ENCODE measurements at regions not wholly inside any gene's neighbourhood (a gene's known extent, or its start where the extent isn't known, plus 50 kb on each side); places are given as distances from the start of the nearest gene placed in this dataset.

DNA sequence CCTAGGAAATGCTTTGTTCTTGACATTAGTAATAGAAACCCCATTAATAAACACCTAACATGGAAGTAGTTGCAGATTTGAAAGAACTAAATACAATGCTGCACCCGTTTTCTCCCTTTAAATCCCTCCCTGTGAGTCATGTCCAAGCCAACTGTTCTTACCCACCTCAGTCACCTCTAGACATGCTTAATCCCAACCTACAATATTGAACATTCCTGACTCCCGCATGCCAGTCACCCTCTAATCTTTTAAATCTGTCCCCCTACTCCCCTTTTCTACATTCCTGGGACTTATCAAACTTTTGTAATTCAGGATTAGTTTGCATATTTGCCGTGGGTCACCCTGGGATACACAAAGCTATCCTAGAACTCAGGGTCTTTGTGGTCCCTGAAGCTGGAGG lies 374.6 kb downstream of the IRS1 start:
- FAIRE-seq, result no peak

- FAIRE-seq, result no peak
Measured at GRCh38 chr2:226423498-226423960, 376.1 kb downstream of the IRS1 start.

DNA sequence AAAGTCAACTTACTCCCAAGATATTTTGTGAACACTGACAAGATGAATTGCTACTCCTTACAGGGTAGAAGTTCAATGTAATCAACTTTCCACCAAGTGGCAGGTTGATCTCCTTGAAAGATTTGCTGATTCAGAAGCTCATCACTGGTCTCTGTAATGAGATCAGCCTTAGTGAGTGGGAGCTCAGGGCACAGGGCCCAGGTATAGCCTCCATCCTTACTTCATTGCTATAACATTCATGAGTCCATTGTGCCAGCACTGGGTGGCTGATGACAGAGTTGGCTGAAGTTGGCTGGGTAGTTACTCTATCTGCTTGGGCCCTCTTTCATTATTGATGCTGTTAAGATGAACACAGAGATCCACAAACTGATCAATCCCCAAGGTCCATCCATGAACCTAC lies 379.0 kb downstream of the IRS1 start:
- no peak for FAIRE-seq

DNA sequence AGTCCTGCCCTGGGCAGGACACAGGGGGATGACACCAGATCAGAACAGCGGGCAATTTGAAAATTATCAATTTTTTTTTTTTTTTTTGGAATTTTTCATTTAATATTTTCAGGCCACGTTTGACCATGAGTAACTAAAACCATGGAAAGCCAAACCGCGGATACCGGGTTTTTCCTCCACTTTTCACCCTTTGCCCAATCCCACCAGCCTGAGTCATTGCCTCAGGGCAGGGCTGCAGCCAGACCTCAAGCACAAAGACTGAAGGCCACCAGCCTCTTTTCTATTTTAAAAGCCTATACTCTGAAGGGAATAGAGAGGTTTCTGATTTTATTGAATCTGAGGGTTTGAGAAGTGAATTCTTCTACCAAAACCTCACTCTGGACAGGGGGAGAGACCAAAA lies 381.1 kb downstream of the IRS1 start:
- FAIRE-seq, result no peak

GRCh38 chr2:226414335-226414734 lies 385.3 kb downstream of the IRS1 start:
- no peak for FAIRE-seq

- no peak for FAIRE-seq
Measured at GRCh38 chr2:226413498-226414130, 386.0 kb downstream of the IRS1 start.

DNA sequence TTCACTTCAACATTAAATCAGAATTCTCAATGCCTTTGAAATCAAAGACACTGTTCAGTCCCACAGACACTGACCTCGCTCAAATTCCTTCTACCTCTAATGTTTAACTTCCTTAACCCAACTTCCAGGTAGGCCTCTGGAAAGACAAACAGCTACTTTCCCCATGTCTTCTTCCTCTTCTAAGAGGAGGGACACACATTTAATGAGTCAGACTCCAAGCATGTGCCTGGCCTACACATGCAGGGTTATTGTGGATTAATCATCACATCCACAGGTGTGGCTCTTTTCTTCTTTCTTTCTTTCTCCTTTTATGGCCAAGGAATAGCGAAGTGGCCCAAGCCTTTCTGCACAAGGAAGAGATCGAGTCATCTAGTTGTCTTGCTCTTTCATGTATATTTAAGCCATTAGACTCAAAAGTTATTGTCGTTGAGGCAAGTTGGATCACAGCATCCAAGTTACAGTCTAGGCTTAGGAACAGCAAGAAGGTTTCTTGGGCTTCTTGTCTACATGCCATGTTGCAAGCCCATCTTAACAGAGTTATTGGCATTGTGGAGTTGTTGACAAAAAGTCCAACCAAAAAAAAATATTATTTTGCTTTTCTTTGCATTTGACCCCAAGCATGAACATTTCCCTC lies 387.8 kb downstream of the IRS1 start:
- FAIRE-seq, result no peak

GRCh38 chr2:226411205-226411604 lies 388.4 kb downstream of the IRS1 start:
- no peak for FAIRE-seq

- FAIRE-seq, result no peak
Measured at GRCh38 chr2:226410247-226410835, 389.3 kb downstream of the IRS1 start.

DNA sequence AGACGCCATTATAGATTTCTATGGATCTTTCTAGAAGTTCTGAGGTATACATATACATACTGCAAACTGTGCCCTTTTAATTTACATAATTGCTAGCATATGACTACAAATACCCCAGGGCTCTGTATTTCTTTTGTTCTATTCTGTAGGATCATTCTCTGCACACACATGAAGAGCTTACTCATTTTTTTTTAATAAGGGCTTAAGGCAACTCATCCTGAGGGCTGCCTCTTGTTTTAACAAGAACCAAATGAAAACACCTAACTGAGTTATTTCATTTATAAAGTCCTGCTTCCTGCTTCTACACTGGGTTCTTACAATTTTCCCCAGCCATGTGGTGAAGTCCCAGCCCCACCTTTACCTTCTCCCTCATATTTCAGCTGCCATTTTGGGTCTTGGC lies 390.5 kb downstream of the IRS1 start:
- FAIRE-seq, result no peak

DNA sequence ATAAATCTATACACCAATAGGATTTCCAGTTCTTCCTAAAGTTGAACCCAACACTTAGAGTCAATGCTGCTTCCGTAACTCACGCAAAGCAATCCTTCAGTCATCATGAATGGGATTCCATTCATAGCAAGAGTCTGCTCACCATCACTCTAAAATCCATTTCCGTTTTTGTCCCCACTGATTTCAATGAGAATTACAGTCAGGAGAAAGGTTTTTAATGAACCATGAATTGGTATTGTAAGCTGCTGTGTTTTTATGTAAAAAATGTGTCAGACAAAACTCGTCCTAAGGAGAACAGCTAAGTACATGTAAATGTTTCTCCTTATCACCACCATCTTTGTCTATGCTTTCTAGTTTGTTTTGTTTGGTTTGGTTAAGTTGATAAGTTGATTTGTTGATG lies 391.5 kb downstream of the IRS1 start:
- no peak for FAIRE-seq

- no peak for FAIRE-seq
Measured at GRCh38 chr2:226407135-226407534, 392.5 kb downstream of the IRS1 start.

GRCh38 chr2:226405465-226405864 lies 394.2 kb downstream of the IRS1 start:
- no peak for FAIRE-seq

- no peak for FAIRE-seq
Measured at GRCh38 chr2:226403369-226403768, 396.3 kb downstream of the IRS1 start.

DNA sequence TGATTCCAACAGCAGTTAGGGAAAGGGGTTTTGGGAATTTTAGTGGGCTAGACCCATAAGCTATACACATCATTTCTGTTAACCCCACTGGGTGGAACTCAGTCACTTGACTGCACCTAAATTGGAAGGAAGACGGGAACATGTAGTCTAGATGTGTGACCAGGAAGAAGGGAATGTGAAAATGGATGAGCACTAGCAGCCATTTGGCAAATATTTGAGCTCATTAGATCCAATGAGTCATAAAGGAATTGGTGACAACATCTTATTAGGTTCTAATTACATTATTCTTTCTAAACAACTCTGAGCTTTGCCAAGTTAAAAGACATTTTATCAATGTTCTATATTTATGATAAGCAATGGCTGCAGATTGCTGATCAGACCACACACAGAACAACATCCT lies 400.6 kb downstream of the IRS1 start:
- FAIRE-seq, result no peak

DNA sequence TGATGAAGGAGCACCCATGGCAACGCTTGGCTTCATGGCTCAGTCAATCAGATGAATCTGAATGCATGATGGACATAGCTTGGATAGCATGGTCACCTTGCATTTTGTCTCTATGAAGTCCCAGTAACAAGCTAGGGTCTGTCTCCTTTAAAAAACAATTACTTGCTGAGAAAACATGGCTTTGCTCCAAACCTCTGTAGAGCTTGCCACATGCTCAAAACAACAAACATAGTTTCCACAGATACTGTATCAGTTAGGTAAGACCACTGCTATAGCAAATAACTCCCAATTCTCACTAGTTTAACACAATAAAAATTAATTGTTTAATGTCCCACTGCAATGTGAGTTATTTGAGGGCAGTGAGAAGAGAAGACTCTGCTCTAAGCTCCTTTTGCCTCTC lies 401.0 kb downstream of the IRS1 start:
- FAIRE-seq, result peak; percentile 37

DNA sequence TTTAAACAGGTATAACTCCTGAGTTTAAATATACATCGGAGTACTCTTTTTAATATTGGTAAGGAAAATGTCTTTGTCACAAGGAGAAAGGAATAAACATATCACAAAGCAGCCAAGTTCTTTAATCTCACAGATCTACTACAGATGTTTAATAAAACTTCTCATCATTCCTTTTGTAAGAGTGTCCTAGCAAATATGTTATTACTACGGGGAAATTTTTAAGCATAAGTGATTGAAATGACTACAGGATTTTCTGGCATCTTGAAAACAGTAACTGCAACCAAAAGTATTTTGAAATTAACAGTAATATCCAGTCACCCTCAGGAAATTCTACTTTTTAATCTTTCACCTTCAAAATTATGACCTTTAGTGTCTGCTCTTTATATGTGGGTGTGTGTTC lies 403.1 kb downstream of the IRS1 start:
- peak; percentile 72 for FAIRE-seq

DNA sequence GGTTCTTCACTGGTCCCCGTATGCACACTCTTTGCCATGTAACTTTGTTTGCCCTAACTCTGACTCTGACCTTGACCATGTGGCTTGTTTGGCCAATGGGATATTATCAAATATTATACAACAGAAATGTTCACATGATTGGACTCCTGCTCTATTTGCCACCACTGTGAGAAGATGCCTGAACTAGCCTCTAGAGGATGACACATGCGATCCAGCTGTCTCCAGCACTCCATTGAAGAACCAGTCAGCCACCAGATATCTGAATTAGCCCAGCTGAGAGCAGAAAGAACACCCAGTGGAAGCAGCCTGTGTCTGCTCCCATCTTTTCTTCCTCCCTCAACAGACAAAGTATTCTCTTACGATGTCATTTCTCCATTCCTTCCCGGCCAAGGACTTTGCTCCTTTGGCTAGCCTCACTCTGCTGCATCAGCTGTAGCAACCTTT lies 412.1 kb downstream of the IRS1 start:
- FAIRE-seq, result no peak

DNA sequence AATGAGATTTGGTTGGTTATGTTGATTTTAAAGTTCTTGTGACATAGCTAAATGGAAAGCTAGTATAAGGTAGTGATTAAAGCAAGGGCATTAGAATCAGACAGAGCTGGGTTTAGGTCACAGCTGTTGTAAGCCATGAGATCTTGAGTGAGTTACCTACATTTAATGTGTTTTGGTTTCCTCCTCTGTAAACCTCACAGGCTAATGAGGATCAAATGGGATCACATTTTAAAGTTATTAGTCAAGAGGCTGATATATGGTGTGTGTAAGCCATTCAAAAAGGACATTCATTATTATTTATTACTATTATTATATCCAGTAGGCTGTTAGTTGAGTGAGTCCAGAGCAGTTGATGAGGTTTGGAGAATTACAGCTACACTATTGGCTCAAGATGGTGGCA lies 416.2 kb downstream of the IRS1 start:
- FAIRE-seq, result no peak

GRCh38 chr2:226380679-226381078 lies 418.9 kb downstream of the IRS1 start:
- FAIRE-seq, result no peak

DNA sequence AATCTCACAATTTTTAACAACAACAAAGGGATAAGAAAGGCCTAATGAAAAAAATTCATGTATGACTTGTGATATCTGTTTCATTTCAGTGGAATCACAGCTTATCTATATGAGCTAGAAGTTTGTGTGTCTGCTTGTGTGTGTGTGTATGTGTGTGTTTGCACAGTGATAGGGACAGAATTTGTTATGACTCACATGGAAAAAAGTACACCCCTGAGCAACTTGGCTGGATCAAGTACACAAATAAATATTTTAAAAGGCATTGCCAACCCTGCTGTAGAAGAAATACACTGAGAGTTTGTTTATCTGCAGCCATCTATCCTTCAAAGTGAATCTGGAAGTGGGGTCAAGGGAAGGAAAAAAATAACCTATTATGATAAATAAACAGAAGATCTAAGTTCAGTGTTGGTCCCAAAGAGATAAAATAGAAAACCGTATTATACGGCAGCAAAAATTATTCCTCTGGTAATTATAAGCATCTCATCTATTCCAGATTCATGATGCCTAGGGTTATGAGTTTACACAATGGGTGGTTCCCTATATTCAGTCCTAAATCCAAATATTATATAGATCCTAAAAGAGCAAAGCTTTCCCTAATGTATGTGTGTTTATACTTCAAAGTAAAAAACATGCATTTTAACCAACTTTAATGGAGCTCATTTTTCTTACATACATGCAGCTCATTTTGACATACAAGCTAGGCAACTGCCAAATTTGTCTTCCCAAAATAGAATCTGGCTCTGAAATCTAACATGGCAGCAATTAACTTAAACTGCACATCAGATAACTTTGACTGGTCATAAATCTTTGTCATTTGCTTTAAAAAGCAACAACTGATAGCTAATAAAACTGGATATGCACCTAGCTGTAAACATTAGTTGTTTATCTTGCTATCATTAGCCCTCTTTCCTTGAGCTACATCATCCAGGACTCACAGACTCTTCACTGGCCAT lies 420.6 kb downstream of the IRS1 start:
- FAIRE-seq, result no peak

DNA sequence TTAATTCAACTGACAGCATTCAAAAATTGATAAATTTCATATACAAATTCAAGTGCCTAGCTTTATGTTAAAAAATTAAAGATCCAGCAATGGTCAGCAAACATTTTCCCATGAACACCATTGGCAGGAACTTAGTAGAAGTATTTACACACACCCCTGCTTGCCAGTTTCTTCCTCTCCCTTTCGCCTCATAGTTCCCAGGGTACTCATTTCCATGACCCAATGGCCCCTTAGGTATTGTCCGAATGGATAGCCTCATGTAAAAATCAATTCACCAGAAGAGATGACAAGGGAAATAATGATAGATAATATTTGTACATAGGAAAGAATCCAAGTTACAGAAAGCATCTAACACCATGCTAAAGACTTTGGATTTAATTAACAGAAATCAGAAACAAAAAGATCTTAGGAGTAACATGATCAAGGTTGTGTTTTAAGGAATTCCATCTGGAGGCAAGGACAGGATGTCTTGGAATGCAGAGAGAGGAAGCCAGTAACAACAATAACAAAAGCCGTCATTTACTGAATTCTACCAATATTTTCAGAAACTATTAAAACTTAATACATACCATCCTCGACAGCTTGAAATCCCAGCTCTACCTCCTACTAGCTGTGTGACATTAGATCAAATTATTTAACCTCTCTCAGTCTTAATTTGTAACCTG lies 423.0 kb downstream of the IRS1 start:
- FAIRE-seq, result no peak

- FAIRE-seq, result no peak
Measured at GRCh38 chr2:226366920-226367319, 432.7 kb downstream of the IRS1 start.

Measured in endometrium (tissue), 2 donors.